Progenitor cell of endocrine pancreas (in vitro differentiated cells): ENCODE measurements at regions not wholly inside any gene's neighbourhood (a gene's known extent, or its start where the extent isn't known, plus 50 kb on each side); places are given as distances from the start of the nearest gene placed in this dataset.

Experiments used
- DNase-seq: peaks from one replicate; pipeline ENCODE4 v3.0.0; 2021; ENCODE audit warnings: low spot score; ENCODE audit not compliant: unreplicated experiment
- H3K27ac Mint-ChIP-seq: 2 replicates; pipeline ENCODE4 v1.8.0; 2021; ENCODE audit warnings: mild to moderate bottlenecking, moderate library complexity, mixed read lengths
- H3K27me3 Mint-ChIP-seq: 2 replicates; pipeline ENCODE4 v1.8.0; 2021; ENCODE audit warnings: mixed read lengths
- H3K36me3 Mint-ChIP-seq: 2 replicates; pipeline ENCODE4 v1.8.0; 2022; ENCODE audit warnings: mixed read lengths; ENCODE audit not compliant: insufficient read depth
- H3K4me1 Mint-ChIP-seq: 2 replicates; pipeline ENCODE4 v1.8.0; 2021; ENCODE audit warnings: low read depth, mixed read lengths
- H3K4me3 Mint-ChIP-seq: 2 replicates; pipeline ENCODE4 v1.8.0; 2021; ENCODE audit warnings: low read depth, mild to moderate bottlenecking, moderate library complexity, mixed read lengths
- H3K9me3 Mint-ChIP-seq: 2 replicates; pipeline ENCODE4 v1.8.0; 2021; ENCODE audit warnings: low read depth, mixed read lengths
- TF ChIP-seq, protein P1 (sequence below): fragments of 200-600 bp; sonication (generic); IDR thresholded peaks from one replicate; pipeline ENCODE4 v1.5.0; 2021; ENCODE audit warnings: antibody characterized with exemption, mild to moderate bottlenecking; ENCODE audit not compliant: unreplicated experiment

DNA sequence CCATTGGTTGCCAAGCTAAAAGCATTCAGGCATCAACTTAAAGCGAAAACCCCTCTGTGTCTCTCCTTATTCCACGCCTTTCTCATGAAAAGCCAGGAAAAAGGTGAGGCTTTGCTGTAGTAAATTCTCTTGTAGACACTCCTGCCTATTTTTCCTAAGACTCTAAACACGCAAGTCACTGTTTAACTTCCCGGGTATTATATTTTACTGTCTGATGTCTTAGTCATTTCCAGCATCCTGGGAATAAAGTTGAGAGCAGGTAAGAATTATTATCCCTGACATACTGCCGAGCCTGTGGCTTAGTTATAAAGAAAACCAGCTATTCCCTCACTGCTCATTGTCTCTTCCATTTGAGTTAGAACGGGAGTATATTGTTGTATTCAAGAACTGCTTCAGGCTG is 112.4 kb upstream of the GATA6 start:
- Mint-ChIP-seq H3K27ac (no peak overlapping the region), H3K9me3 (peaks cover 3% of the 10 kb centered on the region), H3K4me3 (no peak overlapping the region), H3K27me3 (no peaks in the 10 kb centered on the region), H3K4me1 (peaks cover 33% of the 10 kb centered on the region), H3K36me3 (no peaks in the 10 kb centered on the region)
- DNase-seq = no peak
- TF ChIP-seq, protein P1, sequence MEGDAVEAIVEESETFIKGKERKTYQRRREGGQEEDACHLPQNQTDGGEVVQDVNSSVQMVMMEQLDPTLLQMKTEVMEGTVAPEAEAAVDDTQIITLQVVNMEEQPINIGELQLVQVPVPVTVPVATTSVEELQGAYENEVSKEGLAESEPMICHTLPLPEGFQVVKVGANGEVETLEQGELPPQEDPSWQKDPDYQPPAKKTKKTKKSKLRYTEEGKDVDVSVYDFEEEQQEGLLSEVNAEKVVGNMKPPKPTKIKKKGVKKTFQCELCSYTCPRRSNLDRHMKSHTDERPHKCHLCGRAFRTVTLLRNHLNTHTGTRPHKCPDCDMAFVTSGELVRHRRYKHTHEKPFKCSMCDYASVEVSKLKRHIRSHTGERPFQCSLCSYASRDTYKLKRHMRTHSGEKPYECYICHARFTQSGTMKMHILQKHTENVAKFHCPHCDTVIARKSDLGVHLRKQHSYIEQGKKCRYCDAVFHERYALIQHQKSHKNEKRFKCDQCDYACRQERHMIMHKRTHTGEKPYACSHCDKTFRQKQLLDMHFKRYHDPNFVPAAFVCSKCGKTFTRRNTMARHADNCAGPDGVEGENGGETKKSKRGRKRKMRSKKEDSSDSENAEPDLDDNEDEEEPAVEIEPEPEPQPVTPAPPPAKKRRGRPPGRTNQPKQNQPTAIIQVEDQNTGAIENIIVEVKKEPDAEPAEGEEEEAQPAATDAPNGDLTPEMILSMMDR = no peak

DNA sequence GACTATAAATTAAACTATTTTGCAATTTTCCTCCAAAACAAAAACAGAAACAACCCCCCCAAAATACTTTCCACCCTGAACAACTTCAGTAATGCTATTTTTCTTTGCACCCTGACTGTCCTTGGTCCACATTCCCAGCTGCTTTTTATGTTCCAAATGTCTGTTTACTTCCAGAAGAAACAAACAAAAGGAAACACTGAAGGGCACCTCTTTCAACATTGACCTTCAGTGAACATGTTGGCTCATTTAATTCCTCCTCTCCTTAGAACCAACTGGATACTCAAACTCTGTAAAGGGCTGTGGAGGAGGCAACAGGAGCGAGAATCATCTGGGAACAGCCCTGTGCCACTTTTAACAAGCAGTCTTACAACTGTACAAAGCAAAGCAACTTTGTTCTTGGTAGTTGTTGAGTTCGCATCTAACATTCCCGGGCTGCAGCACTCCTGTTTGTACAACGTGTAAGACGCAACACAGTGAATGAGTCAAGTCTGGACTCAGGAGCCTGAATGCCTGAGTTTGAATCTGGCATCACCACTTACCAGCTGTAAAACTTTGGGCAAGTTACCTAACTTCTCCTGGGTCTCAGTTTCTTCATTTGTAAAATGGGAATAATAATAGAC is 111.4 kb upstream of the GATA6 start:
- Mint-ChIP-seq H3K4me3 (no peak overlapping the region), H3K27me3 (no peaks in the 10 kb centered on the region), H3K4me1 (peaks cover 40% of the 10 kb centered on the region), H3K9me3 (peaks cover 3% of the 10 kb centered on the region), H3K36me3 (no peaks in the 10 kb centered on the region), H3K27ac (peak overlapping the region; percentile 73)
- no peak for DNase-seq
- TF ChIP-seq, protein P1 = no peak

DNA sequence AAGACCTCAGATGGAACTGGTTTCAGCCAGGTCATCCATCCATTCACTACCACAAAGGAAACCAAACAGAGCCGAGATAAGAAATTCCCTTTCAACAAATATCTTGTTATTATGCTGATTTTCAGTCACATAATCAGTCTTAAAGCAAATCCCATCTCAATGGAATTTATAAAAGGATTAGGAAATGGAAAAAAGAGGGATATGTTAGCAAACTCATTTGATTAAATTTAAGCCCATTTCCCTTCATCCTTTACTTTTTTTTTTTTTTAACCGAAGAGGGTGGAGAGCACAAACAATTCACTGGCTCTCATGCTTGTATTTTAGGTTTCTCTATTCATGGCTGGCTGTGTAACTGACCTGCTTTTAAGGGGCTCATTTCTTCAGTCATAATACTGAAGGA is 109.0 kb upstream of the GATA6 start:
- no peak overlapping the region for H3K4me3 Mint-ChIP-seq
- TF ChIP-seq, protein P1 = no peak
- H3K36me3 Mint-ChIP-seq = no peaks in the 10 kb centered on the region
- H3K9me3 Mint-ChIP-seq = no peaks in the 10 kb centered on the region
- no peaks in the 10 kb centered on the region for H3K27me3 Mint-ChIP-seq
- no peak for DNase-seq
- H3K4me1 Mint-ChIP-seq = peaks cover 50% of the 10 kb centered on the region
- H3K27ac Mint-ChIP-seq = peak overlapping the region; percentile 80

DNA sequence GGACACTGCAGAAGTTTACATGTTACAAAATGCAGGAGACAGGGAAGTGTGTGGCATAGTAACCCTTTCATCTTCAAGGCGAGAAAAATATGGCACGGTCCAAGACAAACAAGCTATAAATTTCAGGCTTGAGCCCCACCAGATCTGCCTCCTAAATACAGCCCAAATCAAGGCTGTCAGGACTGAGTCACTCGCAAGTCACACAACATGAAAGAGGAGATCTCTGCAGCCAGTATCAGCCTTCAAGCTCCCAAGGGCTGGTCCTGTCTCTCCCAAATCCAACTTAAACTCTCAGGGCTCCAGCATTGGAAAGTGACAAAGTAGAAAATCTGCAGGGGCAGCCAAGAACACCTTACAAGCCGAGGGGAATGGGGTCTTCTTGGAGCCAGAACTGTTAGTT is 106.3 kb upstream of the GATA6 start:
- H3K36me3 Mint-ChIP-seq = no peaks in the 10 kb centered on the region
- no peaks in the 10 kb centered on the region for H3K27me3 Mint-ChIP-seq
- H3K4me3 Mint-ChIP-seq = no peak overlapping the region
- H3K27ac Mint-ChIP-seq = peak overlapping the region; percentile 27
- TF ChIP-seq, protein P1 = no peak
- peaks cover 47% of the 10 kb centered on the region for H3K4me1 Mint-ChIP-seq
- no peak for DNase-seq
- H3K9me3 Mint-ChIP-seq = no peaks in the 10 kb centered on the region

DNA sequence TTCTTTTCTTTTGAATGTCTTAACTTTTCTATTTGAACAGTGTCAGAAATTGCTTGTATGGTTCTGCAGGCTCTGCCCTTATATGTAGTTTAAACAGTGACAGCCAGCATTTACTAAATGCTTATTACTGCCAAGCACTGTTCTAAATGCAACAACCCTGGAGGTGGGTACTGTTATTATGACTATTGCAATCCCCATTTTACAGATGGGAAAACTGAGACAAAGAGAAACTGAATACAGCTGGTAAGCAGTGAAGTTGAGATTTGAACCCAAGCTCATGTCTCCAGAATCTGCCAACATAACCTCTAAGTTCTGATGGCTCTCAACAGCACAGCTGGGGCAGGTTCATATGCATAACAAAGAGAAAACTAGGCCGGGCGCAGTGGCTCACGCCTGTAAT is 105.7 kb upstream of the GATA6 start:
- no peak for DNase-seq
- H3K36me3 Mint-ChIP-seq = no peaks in the 10 kb centered on the region

More for the DNA sequence above, 105.7 kb upstream of the GATA6 start:
- Mint-ChIP-seq H3K9me3 (no peaks in the 10 kb centered on the region), H3K4me3 (no peak overlapping the region), H3K27ac (no peak overlapping the region), H3K4me1 (peaks cover 46% of the 10 kb centered on the region), H3K27me3 (no peaks in the 10 kb centered on the region)
- TF ChIP-seq, protein P1 = no peak
